ENCODE measurements at regions not wholly inside any gene's neighbourhood (a gene's known extent, or its start where the extent isn't known, plus 50 kb on each side); places are given as distances from the start of the nearest gene placed in this dataset.

DNA sequence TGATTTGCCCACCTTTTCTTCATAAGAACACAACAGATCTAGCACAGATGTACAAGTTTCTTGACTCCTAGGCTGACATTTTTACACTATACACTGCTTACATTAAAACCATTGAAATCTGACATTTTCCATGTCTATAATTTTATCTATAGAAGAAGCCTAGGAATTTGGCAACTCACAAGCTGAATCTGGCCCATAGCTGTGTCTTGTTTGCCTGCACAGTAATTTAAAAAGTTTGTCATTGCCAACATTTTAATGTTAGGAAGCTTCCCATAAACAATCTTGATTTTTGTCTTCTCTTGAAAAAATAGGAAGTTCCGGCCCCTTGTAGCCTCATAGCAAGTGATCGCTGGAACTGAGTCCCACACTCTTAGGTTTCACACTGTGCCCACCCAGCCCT, 394.6 kb upstream of the AZI2 start:
- DNase-seq = no peak

- no peak for DNase-seq
These were observed 395.2 kb upstream of the AZI2 start for GRCh38 chr3:28743831-28744230.

DNA sequence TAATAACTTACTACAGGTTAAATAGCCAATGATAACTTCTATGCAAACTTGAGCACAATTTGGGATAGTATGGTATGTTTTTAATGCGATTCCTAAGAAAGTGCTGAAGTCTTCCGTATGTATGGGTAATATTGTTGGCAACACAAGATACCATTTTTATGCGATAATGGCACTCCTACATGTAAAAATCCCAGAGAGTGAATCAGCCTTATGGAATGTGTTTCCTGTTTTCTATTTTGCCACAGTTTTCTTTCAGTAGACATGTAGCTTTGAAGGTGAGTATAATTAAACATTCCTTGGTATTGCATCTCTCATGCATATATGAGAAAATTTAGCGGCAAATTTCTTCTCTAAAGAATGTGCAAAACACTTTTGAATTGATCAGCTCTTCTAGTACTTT, 396.8 kb upstream of the AZI2 start:
- peak; percentile 20 for DNase-seq

GRCh38 chr3:28745916-28746617, 397.4 kb upstream of the AZI2 start:
- no peak for DNase-seq

DNA sequence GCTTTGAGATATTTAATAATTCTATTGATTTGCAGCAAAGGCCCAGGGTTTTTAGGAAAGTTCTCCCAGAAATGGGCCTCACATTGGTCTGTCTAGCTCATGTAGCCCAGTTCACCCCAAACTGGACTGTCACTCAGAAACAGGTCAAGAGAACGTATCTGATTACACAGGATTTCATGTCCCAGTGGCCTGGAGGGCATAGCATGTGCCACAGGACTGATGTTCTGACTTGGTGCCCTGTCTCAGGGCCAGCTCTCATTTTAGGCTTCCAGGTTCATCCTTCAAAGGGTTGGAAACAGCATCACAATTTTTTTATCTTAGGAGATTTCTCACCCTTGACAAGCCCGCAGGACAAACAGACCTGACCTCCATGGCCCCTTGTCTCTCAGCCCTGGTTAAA, 398.4 kb upstream of the AZI2 start:
- DNase-seq = no peak

DNA sequence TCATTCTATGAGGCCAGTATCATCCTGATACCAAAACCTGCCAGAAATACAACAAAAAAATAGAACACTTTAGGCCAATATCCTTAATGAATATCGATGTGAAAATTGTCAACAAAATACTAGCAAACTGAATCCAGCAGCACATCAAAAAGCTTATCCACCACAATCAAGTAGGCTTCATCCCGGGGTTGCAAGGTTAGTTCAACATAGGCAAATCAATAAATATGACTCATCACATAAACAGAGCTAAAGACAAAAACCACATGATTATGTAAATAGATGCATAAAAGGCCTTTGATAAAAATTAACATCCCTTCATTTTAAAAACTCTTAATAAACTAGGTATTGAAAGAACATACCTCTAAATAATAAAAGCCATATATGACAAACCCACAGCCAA, 403.2 kb upstream of the AZI2 start:
- no peak for DNase-seq

- DNase-seq = no peak
These were observed 403.7 kb upstream of the AZI2 start for GRCh38 chr3:28752290-28752689.

- DNase-seq = no peak
These were observed 407.4 kb upstream of the AZI2 start for GRCh38 chr3:28756056-28756455.

GRCh38 chr3:28758115-28758514, 409.5 kb upstream of the AZI2 start:
- no peak for DNase-seq

DNA sequence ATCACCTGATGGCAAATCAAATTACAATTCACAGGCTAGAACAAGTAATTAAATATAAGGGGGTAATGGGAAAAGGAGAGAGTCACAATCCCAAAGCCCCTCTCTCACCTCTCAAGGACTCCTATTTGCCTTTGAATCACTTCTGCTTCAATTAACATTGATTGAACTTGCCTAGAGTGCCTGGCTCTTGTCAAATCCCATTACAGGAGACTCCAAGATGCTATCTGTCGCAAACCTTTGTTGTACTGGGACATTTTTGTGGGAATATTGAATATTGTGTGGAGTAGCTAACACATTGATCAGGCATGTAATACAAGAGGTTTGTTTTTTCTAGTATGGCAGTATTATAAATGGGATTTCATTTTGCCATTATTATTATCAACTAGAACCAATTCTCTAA, 412.8 kb upstream of the AZI2 start:
- no peak for DNase-seq

DNA sequence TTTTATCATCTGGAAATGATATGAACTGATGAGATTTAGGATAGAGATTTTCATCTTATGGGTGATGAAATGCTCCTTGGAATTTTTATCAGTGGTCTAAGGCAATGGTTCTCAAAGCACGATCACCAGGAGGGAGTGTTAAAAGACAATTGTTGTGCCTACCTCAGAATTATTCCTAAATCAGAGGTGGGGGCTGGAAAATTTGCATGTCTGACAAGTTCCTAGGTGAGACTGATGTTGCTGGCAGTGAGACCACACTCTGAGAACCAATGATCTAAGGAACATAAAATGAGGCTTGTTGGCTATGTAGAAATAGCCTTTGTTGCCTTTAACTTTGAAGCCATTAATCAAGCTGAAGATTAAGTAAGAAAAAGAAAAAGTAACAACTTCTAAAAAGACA, 416.6 kb upstream of the AZI2 start:
- no peak for DNase-seq

GRCh38 chr3:28768439-28768838, 419.8 kb upstream of the AZI2 start:
- no peak for DNase-seq

- no peak for DNase-seq
These were observed 429.3 kb upstream of the AZI2 start for GRCh38 chr3:28777806-28778475.

DNA sequence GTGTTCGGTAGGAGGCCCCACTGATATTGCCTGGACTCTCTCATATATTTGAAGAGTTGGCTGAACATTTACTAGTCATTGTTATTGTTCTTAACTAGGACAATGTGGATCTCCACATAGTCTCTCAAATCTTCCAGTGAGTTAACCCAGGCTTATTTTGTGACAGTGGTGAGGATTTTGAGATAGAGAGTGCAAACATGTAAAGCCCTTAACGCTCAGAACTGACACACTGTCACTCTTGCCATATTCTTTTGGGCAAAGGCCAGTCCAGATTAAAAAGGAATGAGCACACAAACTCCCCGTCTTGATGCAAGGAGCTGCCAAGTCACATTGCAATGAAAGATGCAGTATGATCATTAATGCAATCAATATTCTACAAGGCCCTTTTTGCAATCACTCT, 431.9 kb upstream of the AZI2 start:
- DNase-seq = no peak

- no peak for DNase-seq
These were observed 432.4 kb upstream of the AZI2 start for GRCh38 chr3:28781053-28781452.

DNA sequence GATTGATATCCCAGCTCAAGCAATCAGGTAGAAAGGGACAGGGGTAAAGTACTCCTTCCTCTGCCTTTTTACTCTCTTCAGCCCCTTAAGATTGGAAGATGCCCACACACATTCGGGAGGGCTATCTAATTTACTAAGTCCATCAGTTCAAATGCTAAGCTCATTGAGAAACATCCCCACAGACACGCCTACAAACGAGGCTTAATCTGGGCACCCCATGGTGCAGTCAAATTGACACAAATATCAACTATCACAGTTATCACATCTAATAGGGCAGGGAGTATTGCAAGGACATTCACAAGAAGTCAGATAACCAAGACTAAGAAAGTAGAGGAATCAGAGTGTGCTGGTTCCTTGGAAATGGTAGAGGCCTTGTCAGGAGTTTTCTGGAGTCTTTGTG, 437.8 kb upstream of the AZI2 start:
- no peak for DNase-seq

DNA sequence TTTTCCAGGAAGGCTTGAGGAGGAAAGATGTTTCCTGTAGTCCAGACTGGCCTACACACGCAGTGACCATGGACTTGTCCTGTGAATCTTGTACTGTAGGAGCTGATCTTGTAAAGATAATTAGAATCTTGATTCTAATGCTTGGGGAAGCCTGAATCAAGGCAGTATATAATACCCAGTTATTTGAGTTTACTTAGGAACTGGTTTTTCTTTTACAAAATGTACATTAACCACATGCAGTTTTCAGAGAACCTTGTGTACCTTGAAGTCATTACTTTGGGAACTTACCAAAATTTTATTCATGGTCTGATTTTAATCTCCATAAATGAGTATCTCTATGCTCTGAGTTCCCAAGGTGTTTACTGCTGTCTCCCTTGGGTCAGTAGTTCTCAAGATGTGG, 439.9 kb upstream of the AZI2 start:
- no peak for DNase-seq

DNA sequence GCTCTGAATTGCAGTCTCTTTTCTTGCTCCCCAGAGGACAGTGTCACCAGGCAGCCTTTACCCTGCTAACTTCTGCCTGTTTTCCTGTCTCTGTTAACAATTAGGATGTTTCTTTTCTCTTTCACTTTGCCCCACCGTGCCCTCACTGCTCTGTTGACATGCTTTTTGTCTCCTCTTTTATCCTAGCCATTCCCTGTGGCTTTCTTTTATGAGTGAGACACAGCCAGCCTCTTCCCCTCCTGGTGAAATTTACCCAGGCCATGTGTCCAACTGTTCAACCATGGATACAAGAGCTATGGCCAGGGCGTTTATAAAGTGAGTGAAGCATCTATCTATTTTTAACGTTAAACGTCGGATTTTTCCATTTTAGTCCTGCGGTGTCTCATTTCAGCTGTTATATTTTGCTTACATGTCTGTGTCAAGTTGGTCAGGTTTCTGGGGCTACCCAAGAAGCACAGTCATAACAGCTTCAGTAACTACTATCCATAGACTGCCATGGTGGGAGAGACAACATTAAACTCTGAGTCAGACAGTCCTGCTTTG, 443.2 kb upstream of the AZI2 start:
- DNase-seq = peak; percentile 3

DNA sequence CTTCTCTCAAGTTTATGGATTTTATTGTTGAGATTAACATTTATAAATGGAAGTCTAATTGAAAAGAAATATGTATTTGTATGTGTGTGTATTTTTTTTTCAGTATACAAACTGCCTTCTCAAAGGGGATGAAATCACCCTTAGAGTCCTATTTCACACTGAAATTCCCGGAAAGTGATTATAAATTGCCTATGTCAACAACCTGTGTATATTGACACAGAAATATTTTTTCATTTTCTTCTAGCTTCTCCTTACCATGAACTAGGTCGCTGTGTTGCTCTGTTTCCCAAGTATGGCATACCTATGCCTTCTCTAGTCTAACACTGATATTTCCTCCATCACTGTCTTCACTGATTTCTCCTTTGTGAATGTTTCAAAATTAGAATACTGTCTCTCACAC, 444.0 kb upstream of the AZI2 start:
- no peak for DNase-seq

- peak; percentile 5 for DNase-seq
These were observed 450.5 kb upstream of the AZI2 start for GRCh38 chr3:28799084-28799483.

DNA sequence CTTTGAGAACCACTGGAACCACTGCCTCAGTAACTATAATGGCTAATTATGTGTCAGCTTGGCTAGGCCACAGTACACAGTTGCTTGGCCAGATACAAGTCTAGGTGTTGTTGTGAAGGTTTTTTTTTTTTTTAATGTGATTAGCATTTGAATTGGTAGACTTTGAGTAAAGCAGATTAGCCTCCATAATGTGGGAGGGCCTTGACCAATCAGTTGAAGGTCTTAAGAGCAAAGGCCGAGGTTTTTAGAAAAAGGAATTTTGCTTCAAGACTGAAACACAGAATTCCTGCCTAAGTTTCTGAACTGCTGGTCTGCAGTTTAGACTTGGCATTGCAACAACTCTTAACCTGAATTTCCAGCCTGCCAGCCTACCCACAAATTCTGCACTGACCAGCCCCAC, 451.6 kb upstream of the AZI2 start:
- no peak for DNase-seq

GRCh38 chr3:28808068-28808467, 459.4 kb upstream of the AZI2 start:
- no peak for DNase-seq

GRCh38 chr3:28816017-28816416, 464.9 kb upstream of the RBMS3 start:
- no peak for DNase-seq

DNA sequence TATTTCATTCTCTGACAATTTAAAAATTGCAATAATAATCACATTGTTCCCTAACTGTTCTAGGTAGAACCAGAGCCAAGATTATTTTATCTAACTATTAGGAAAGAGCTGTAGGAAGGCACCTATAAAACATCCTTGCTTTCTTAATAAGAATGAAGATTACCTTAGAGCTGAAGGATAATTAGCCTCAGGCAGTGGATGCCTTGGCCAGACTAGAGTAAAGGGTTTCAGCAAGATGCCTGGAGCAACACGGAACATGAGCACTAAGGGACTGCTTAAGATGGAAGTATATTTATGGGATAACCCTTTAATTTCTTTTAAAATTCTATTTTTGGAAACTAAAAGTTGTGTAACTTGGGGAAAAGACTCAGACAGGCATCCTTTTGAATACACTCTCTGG, 456.6 kb upstream of the RBMS3 start:
- DNase-seq = no peak

- no peak for DNase-seq
These were observed 454.0 kb upstream of the RBMS3 start for GRCh38 chr3:28826840-28827239.

Data from EL (cell line).